ENCODE measurements at regions not wholly inside any gene's neighbourhood (a gene's known extent, or its start where the extent isn't known, plus 50 kb on each side); places are given as distances from the start of the nearest gene placed in this dataset.

DNA sequence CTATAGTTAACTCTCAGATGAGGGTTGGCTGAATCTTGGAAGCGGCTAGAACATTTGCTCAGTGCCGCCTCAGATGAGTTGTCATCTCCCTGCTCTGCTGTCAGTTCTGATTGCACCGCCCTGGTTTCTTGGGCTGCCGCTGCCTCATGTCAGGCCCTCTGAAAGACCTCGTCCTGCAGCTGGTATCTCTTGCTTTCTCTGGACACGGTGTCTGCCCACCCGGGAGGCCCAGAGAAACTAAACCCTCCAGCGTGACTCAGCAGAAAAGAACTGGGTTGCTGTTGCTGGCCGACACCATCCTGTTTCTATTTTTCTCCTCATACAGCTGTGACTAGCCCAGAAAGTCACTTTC, 355.4 kb downstream of the CD83 start:
- peaks cover 4% of the 10 kb centered on the region for H3K9me3 ChIP-seq (ENCODE audit: low read length)
- no peaks in the 10 kb centered on the region for H3K9me2 ChIP-seq (ENCODE audit: insufficient read depth, low read length)
- no peak overlapping the region for H3K4me3 ChIP-seq (ENCODE audit: low read length)
- TF ChIP-seq, protein P1, sequence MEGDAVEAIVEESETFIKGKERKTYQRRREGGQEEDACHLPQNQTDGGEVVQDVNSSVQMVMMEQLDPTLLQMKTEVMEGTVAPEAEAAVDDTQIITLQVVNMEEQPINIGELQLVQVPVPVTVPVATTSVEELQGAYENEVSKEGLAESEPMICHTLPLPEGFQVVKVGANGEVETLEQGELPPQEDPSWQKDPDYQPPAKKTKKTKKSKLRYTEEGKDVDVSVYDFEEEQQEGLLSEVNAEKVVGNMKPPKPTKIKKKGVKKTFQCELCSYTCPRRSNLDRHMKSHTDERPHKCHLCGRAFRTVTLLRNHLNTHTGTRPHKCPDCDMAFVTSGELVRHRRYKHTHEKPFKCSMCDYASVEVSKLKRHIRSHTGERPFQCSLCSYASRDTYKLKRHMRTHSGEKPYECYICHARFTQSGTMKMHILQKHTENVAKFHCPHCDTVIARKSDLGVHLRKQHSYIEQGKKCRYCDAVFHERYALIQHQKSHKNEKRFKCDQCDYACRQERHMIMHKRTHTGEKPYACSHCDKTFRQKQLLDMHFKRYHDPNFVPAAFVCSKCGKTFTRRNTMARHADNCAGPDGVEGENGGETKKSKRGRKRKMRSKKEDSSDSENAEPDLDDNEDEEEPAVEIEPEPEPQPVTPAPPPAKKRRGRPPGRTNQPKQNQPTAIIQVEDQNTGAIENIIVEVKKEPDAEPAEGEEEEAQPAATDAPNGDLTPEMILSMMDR (IDR thresholded peaks at IDR 0.05; ENCODE audit: poor library complexity, severe bottlenecking) = no peak
- TF ChIP-seq TAF1 (IDR thresholded peaks at IDR 0.05; ENCODE audit: low read depth) = no peak
- no peak for TF ChIP-seq POLR2AphosphoS5 (IDR thresholded peaks at IDR 0.05)
- TF ChIP-seq MXI1 (conservative IDR thresholded peaks at IDR 0.05; ENCODE audit: poor library complexity, severe bottlenecking) = no peak
- no peak for TF ChIP-seq RAD21 (conservative IDR thresholded peaks at IDR 0.05)
- no peak for TF ChIP-seq EP300 (conservative IDR thresholded peaks at IDR 0.05; ENCODE audit: poor library complexity, severe bottlenecking)
- no peak for TF ChIP-seq EZH2 (IDR thresholded peaks at IDR 0.05; ENCODE audit: borderline replicate concordance, insufficient read depth, low read length, poor library complexity, severe bottlenecking)
- TF ChIP-seq SMC3 (conservative IDR thresholded peaks at IDR 0.05; ENCODE audit: poor library complexity) = no peak
- no peaks in the 10 kb centered on the region for H3K79me2 ChIP-seq (replicated peaks; ENCODE audit: insufficient read depth, low read length)
- no peak overlapping the region for H3K4me2 ChIP-seq (ENCODE audit: low read length)
- no peaks in the 10 kb centered on the region for H3F3A ChIP-seq (ENCODE audit: insufficient read depth, low read length, poor library complexity, severe bottlenecking)
- no peak overlapping the region for H3K9ac ChIP-seq (ENCODE audit: low read length)
- H2AFZ ChIP-seq (ENCODE audit: low read depth, low read length) = no peak overlapping the region
- no peaks in the 10 kb centered on the region for H3K36me3 ChIP-seq (ENCODE audit: insufficient read depth, low read length)
- H3K27me3 ChIP-seq (ENCODE audit: insufficient read depth, low read depth, low read length) = no peaks in the 10 kb centered on the region
- H4K20me1 ChIP-seq (ENCODE audit: insufficient read depth) = no peaks in the 10 kb centered on the region
- H3K27ac ChIP-seq (ENCODE audit: low read length) = no peak overlapping the region

DNA sequence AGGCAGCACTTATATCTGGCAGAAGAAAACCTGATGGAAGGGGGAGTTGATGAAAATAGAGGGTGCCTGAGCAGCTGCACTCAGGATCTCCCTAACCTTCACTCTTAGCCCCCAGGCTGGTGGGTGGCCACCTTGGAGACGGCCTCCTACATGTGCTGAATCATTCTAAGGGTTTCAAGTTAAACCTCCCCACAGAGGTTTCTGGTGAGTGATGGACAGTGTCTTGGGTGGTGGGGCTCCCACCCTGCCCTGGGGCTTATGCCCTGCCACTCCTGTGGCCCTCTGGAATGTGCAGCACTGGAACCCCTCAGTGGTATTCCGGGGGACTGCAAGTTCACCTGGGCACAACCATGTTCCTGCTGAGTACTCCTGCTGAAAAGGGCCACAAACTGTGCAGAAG, 357.2 kb downstream of the CD83 start:
- no peaks in the 10 kb centered on the region for H3K79me2 ChIP-seq (replicated peaks; ENCODE audit: insufficient read depth, low read length)
- no peaks in the 10 kb centered on the region for H3K36me3 ChIP-seq (ENCODE audit: insufficient read depth, low read length)
- no peak overlapping the region for H3K27ac ChIP-seq (ENCODE audit: low read length)
- H3K9me2 ChIP-seq (ENCODE audit: insufficient read depth, low read length) = no peaks in the 10 kb centered on the region
- no peaks in the 10 kb centered on the region for H3K27me3 ChIP-seq (ENCODE audit: insufficient read depth, low read depth, low read length)
- no peak overlapping the region for H2AFZ ChIP-seq (ENCODE audit: low read depth, low read length)
- no peak overlapping the region for H3K4me2 ChIP-seq (ENCODE audit: low read length)
- H3K9me3 ChIP-seq (ENCODE audit: low read length) = no peaks in the 10 kb centered on the region
- no peaks in the 10 kb centered on the region for H3F3A ChIP-seq (ENCODE audit: insufficient read depth, low read length, poor library complexity, severe bottlenecking)
- H4K20me1 ChIP-seq (ENCODE audit: insufficient read depth) = no peaks in the 10 kb centered on the region
- no peak overlapping the region for H3K4me3 ChIP-seq (ENCODE audit: low read length)
- H3K9ac ChIP-seq (ENCODE audit: low read length) = no peak overlapping the region
- TF ChIP-seq, protein P2, sequence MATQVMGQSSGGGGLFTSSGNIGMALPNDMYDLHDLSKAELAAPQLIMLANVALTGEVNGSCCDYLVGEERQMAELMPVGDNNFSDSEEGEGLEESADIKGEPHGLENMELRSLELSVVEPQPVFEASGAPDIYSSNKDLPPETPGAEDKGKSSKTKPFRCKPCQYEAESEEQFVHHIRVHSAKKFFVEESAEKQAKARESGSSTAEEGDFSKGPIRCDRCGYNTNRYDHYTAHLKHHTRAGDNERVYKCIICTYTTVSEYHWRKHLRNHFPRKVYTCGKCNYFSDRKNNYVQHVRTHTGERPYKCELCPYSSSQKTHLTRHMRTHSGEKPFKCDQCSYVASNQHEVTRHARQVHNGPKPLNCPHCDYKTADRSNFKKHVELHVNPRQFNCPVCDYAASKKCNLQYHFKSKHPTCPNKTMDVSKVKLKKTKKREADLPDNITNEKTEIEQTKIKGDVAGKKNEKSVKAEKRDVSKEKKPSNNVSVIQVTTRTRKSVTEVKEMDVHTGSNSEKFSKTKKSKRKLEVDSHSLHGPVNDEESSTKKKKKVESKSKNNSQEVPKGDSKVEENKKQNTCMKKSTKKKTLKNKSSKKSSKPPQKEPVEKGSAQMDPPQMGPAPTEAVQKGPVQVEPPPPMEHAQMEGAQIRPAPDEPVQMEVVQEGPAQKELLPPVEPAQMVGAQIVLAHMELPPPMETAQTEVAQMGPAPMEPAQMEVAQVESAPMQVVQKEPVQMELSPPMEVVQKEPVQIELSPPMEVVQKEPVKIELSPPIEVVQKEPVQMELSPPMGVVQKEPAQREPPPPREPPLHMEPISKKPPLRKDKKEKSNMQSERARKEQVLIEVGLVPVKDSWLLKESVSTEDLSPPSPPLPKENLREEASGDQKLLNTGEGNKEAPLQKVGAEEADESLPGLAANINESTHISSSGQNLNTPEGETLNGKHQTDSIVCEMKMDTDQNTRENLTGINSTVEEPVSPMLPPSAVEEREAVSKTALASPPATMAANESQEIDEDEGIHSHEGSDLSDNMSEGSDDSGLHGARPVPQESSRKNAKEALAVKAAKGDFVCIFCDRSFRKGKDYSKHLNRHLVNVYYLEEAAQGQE (IDR thresholded peaks at IDR 0.05; ENCODE audit: borderline replicate concordance) = no peak
- TF ChIP-seq, protein P1 (IDR thresholded peaks at IDR 0.05; ENCODE audit: poor library complexity, severe bottlenecking) = no peak
- TF ChIP-seq EZH2 (IDR thresholded peaks at IDR 0.05; ENCODE audit: borderline replicate concordance, insufficient read depth, low read length, poor library complexity, severe bottlenecking) (no peak), EP300 (conservative IDR thresholded peaks at IDR 0.05; ENCODE audit: poor library complexity, severe bottlenecking) (no peak), RAD21 (conservative IDR thresholded peaks at IDR 0.05) (no peak)
